ENCODE measurements at regions not wholly inside any gene's neighbourhood (a gene's known extent, or its start where the extent isn't known, plus 50 kb on each side); places are given as distances from the start of the nearest gene placed in this dataset.

DNA sequence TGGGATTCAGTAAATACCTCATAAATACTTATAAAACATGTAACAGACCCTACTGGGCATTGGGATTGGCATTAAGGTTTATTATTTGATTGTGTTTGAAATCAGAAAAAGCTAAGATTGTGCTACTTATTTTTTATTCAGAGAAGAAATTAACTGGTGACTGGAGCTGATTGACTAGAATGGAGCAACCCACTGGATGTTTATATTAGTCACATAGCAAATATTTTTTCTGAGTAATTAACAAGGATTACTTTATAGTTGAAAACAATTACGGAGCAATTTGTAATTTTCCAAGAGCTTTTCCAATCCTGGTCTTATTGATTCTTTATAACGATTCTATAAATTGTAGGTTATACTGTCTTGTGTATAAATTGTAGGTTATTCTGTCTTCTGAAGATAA, 208.7 kb downstream of the HLX start:
- Histone ChIP-seq H3K4me3 (ENCODE audit: low read length in 2 of 2) (no peak overlapping the region), H3K27me3 (ENCODE audit: insufficient read depth, low read length) (no peaks in the 10 kb centered on the region), H3K9me3 (ENCODE audit: control insufficient read depth in 1 of 2, low read length in 2 of 2) (no peaks in the 10 kb centered on the region), H3K27ac (ENCODE audit: low read depth, low read length) (no peak overlapping the region), H3K4me1 (ENCODE audit: insufficient read depth, low read length) (no peaks in the 10 kb centered on the region), H3K36me3 (ENCODE audit: insufficient read depth, low read length) (no peaks in the 10 kb centered on the region)
- CTCF ChIA-PET (ENCODE audit: partially characterized antibody), result no interaction called here
- Mint-ChIP-seq H3K36me3 (no peaks in the 10 kb centered on the region), H3K4me3 (no peak overlapping the region), H3K9me3 (peaks cover 0 to 2% (median 0%) of the 10 kb centered on the region in 8 donors), H3K4me1 (no peaks in the 10 kb centered on the region), H3K27ac (no peak overlapping the region), H3K27me3 (peaks cover 1 to 3% of the 10 kb centered on the region in 2 donors)
- intact Hi-C loops (cut with micrococcal nuclease), result no loop called here
- POLR2A ChIA-PET (ENCODE audit: partially characterized antibody), result no interaction called here
- DNase-seq, result no peak

- H3K36me3 Mint-ChIP-seq, result no peaks in the 10 kb centered on the region
- no peaks in the 10 kb centered on the region for H3K4me1 Mint-ChIP-seq
These were observed 210.0 kb downstream of the HLX start for GRCh38 chr1:221089273-221089672.

GRCh38 chr1:221089803-221090202, 210.6 kb downstream of the HLX start:
- Histone ChIP-seq H3K27ac (ENCODE audit: low read depth, low read length) (no peak overlapping the region), H3K4me1 (ENCODE audit: insufficient read depth, low read length) (no peaks in the 10 kb centered on the region), H3K27me3 (ENCODE audit: insufficient read depth, low read length) (no peaks in the 10 kb centered on the region), H3K36me3 (ENCODE audit: insufficient read depth, low read length) (no peaks in the 10 kb centered on the region), H3K4me3 (ENCODE audit: low read length in 2 of 2) (no peak overlapping the region), H3K9me3 (ENCODE audit: control insufficient read depth in 1 of 2, low read length in 2 of 2) (no peaks in the 10 kb centered on the region)
- CTCF ChIA-PET (ENCODE audit: partially characterized antibody), result no interaction called here
- Mint-ChIP-seq H3K36me3 (no peaks in the 10 kb centered on the region), H3K4me3 (no peak overlapping the region), H3K9me3 (peaks cover 0 to 5% (median 0%) of the 10 kb centered on the region in 8 donors), H3K27ac (no peak overlapping the region), H3K4me1 (no peaks in the 10 kb centered on the region), H3K27me3 (peaks cover 0 to 2% of the 10 kb centered on the region in 2 donors)
- DNase-seq, result no peak
- intact Hi-C loops (cut with micrococcal nuclease), result no loop called here
- POLR2A ChIA-PET (ENCODE audit: partially characterized antibody), result no interaction called here

More at GRCh38 chr1:221089273-221089672, 210.0 kb downstream of the HLX start:
- ChIA-PET POLR2A (ENCODE audit: partially characterized antibody) (no interaction called here), CTCF (ENCODE audit: partially characterized antibody) (no interaction called here)
- Histone ChIP-seq H3K4me3 (ENCODE audit: low read length in 2 of 2) (no peak overlapping the region), H3K4me1 (ENCODE audit: insufficient read depth, low read length) (no peaks in the 10 kb centered on the region), H3K9me3 (ENCODE audit: control insufficient read depth in 1 of 2, low read length in 2 of 2) (no peaks in the 10 kb centered on the region), H3K27ac (ENCODE audit: low read depth, low read length) (no peak overlapping the region), H3K36me3 (ENCODE audit: insufficient read depth, low read length) (no peaks in the 10 kb centered on the region), H3K27me3 (ENCODE audit: insufficient read depth, low read length) (no peaks in the 10 kb centered on the region)
- peaks cover 0 to 5% (median 0%) of the 10 kb centered on the region in 8 donors for H3K9me3 Mint-ChIP-seq
- H3K4me3 Mint-ChIP-seq, result no peak overlapping the region
- H3K27me3 Mint-ChIP-seq, result peaks cover 0 to 2% of the 10 kb centered on the region in 2 donors
- intact Hi-C loops (cut with micrococcal nuclease), result no loop called here
- no peak for DNase-seq
- no peak overlapping the region for H3K27ac Mint-ChIP-seq

- H3K27ac ChIP-seq (ENCODE audit: low read depth, low read length), result no peak overlapping the region
- ChIA-PET CTCF (ENCODE audit: partially characterized antibody) (no interaction called here), POLR2A (ENCODE audit: partially characterized antibody) (no interaction called here)
- DNase-seq, result no peak
- intact Hi-C loops (cut with micrococcal nuclease), result no loop called here
- Mint-ChIP-seq H3K9me3 (peaks cover 0 to 11% (median 3%) of the 10 kb centered on the region in 8 donors), H3K36me3 (no peaks in the 10 kb centered on the region), H3K27me3 (peaks cover under 1 to 3% of the 10 kb centered on the region in 2 donors), H3K4me3 (no peak overlapping the region), H3K4me1 (no peaks in the 10 kb centered on the region), H3K27ac (no peak overlapping the region)
- H3K9me3 ChIP-seq (ENCODE audit: control insufficient read depth in 1 of 2, low read length in 2 of 2), result no peaks in the 10 kb centered on the region
- no peaks in the 10 kb centered on the region for H3K27me3 ChIP-seq (ENCODE audit: insufficient read depth, low read length)
- no peak overlapping the region for H3K4me3 ChIP-seq (ENCODE audit: low read length in 2 of 2)
- H3K36me3 ChIP-seq (ENCODE audit: insufficient read depth, low read length), result no peaks in the 10 kb centered on the region
- no peaks in the 10 kb centered on the region for H3K4me1 ChIP-seq (ENCODE audit: insufficient read depth, low read length)
These were observed 214.9 kb downstream of the HLX start for GRCh38 chr1:221093903-221094791.

DNA sequence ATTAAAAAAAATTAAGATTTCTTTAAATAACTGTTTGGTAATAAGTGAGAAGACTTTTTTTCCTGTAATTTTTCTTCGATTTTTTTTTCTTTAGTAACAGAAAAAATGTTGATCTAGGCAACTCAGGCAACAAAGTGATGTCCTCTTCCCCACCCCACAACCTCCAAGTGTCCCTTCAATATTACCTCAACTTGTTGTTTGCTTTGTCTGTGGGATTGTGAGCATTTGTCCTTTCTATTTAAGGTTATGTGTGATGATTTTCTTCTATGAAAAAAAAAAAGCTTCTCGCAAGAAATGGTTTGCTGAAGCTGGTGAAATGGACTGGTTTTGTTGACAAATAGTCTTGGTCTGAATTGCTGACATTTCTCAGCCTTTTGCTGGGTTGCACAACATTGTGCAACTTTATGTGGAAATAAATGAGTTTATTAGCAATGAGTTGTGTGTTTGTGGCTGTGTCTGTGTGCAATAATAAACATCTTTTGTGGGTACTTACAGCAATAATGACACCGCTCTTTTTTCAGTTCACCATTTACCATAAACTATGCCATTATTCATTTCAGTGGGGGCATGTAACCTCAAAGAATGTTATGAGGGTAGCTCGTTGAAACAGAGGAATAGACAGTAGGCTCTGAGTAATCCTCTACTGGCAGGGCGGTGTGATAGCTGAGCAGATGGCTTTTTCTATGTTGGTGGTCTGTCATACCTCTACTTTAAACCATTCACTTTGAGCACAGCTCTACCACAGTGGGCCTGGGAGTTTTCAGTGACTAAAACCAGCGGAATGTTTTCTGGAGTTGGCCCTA, 218.4 kb downstream of the HLX start:
- POLR2A ChIA-PET (ENCODE audit: partially characterized antibody), result no interaction called here
- Histone ChIP-seq H3K4me3 (ENCODE audit: low read length in 2 of 2) (no peak overlapping the region), H3K9me3 (ENCODE audit: control insufficient read depth in 1 of 2, low read length in 2 of 2) (no peaks in the 10 kb centered on the region), H3K27me3 (ENCODE audit: insufficient read depth, low read length) (no peaks in the 10 kb centered on the region), H3K27ac (ENCODE audit: low read depth, low read length) (no peak overlapping the region), H3K4me1 (ENCODE audit: insufficient read depth, low read length) (no peaks in the 10 kb centered on the region), H3K36me3 (ENCODE audit: insufficient read depth, low read length) (no peaks in the 10 kb centered on the region)
- CTCF ChIA-PET (ENCODE audit: partially characterized antibody), result no interaction called here
- Mint-ChIP-seq H3K36me3 (no peaks in the 10 kb centered on the region), H3K27ac (no peak overlapping the region), H3K4me3 (no peak overlapping the region), H3K4me1 (no peaks in the 10 kb centered on the region), H3K27me3 (peaks cover 0 to 3% of the 10 kb centered on the region in 2 donors), H3K9me3 (peaks cover 0 to 11% (median 3%) of the 10 kb centered on the region in 8 donors)
- no peak for DNase-seq
- intact Hi-C loops (cut with micrococcal nuclease), result no loop called here

- Mint-ChIP-seq H3K4me3 (no peak overlapping the region), H3K4me1 (no peaks in the 10 kb centered on the region), H3K27ac (no peak overlapping the region), H3K27me3 (peaks cover 0 to 3% of the 10 kb centered on the region in 2 donors), H3K36me3 (no peaks in the 10 kb centered on the region), H3K9me3 (peaks cover 0 to 11% (median 3%) of the 10 kb centered on the region in 8 donors)
- CTCF ChIA-PET (ENCODE audit: partially characterized antibody), result no interaction called here
- Histone ChIP-seq H3K36me3 (ENCODE audit: insufficient read depth, low read length) (no peaks in the 10 kb centered on the region), H3K9me3 (ENCODE audit: control insufficient read depth in 1 of 2, low read length in 2 of 2) (no peaks in the 10 kb centered on the region), H3K27me3 (ENCODE audit: insufficient read depth, low read length) (no peaks in the 10 kb centered on the region), H3K4me1 (ENCODE audit: insufficient read depth, low read length) (no peaks in the 10 kb centered on the region), H3K4me3 (ENCODE audit: low read length in 2 of 2) (no peak overlapping the region), H3K27ac (ENCODE audit: low read depth, low read length) (no peak overlapping the region)
- intact Hi-C loops (cut with micrococcal nuclease), result no loop called here
- DNase-seq, result no peak
- POLR2A ChIA-PET (ENCODE audit: partially characterized antibody), result no interaction called here
These were observed 219.5 kb downstream of the HLX start for GRCh38 chr1:221098471-221099405.

Data from CD4-positive, alpha-beta memory T cell (primary cell).